Osteoblast (primary cell): ENCODE measurements at regions not wholly inside any gene's neighbourhood (a gene's known extent, or its start where the extent isn't known, plus 50 kb on each side); places are given as distances from the start of the nearest gene placed in this dataset.

Experiments
- DNase-seq: peaks from one replicate; pipeline ENCODE4 v3.0.0; 2011; ENCODE audit warnings: low spot score, mixed read lengths; ENCODE audit not compliant: insufficient read length; ENCODE audit errors: missing footprints
- H2AFZ ChIP-seq: 2 replicates; pipeline ENCODE4 v1.6.0; 2011; ENCODE audit warnings: mild to moderate bottlenecking, low read length
- H3K27ac ChIP-seq: 2 replicates; pipeline ENCODE4 v1.5.1; 2011; ENCODE audit warnings: mild to moderate bottlenecking, low read depth, low read length, moderate library complexity
- H3K27me3 ChIP-seq: 2 replicates; pipeline ENCODE4 v1.6.0; 2012; ENCODE audit warnings: mild to moderate bottlenecking, control low read depth, inconsistent platforms, low read length, moderate library complexity; ENCODE audit not compliant: insufficient read depth
- H3K36me3 ChIP-seq: 2 replicates; pipeline ENCODE4 v1.5.1; 2011; ENCODE audit warnings: mild to moderate bottlenecking, low read length, control low read depth, moderate library complexity; ENCODE audit not compliant: insufficient read depth
- H3K4me1 ChIP-seq: 2 replicates; pipeline ENCODE4 v1.5.1; 2011; ENCODE audit warnings: mild to moderate bottlenecking, low read length, control low read depth, moderate library complexity; ENCODE audit not compliant: insufficient read depth
- H3K4me2 ChIP-seq: 2 replicates; pipeline ENCODE4 v1.6.0; 2011; ENCODE audit warnings: mild to moderate bottlenecking, low read length; ENCODE audit not compliant: insufficient read depth
- H3K4me3 ChIP-seq: fragments of 200-600 bp; sonication (generic); 3 replicates; pipeline ENCODE4 v1.5.1; 2012; ENCODE audit warnings: mild to moderate bottlenecking, low read length, inconsistent platforms; ENCODE audit not compliant: insufficient read depth
- H3K79me2 ChIP-seq: 2 replicates; pipeline ENCODE4 v1.6.0; 2012; ENCODE audit warnings: mild to moderate bottlenecking, low read length, control low read depth, inconsistent platforms; ENCODE audit not compliant: insufficient read depth
- H3K9me3 ChIP-seq: 2 replicates; pipeline ENCODE4 v1.5.1; 2011; ENCODE audit warnings: low read depth, low read length, control low read depth
- H4K20me1 ChIP-seq: 2 replicates; pipeline ENCODE4 v1.6.0; 2012; ENCODE audit warnings: mild to moderate bottlenecking, low read length, control low read depth; ENCODE audit not compliant: insufficient read depth
- CTCF ChIP-seq: IDR thresholded peaks from 2 replicates; pipeline ENCODE4 v1.5.1; 2011; ENCODE audit warnings: mild to moderate bottlenecking, low read depth, low read length, moderate library complexity; ENCODE audit errors: extremely low read depth

- Histone ChIP-seq H3K4me2 (no peak overlapping the region), H3K27ac (no peak overlapping the region), H3K9me3 (peaks cover 4% of the 10 kb centered on the region), H3K27me3 (no peaks in the 10 kb centered on the region), H3K4me3 (no peak overlapping the region), H3K79me2 (no peaks in the 10 kb centered on the region), H2AFZ (no peak overlapping the region), H3K36me3 (no peaks in the 10 kb centered on the region), H3K4me1 (no peaks in the 10 kb centered on the region), H4K20me1 (no peaks in the 10 kb centered on the region)
- DNase-seq, result no peak
- TF ChIP-seq CTCF, result no peak
These were observed 205.6 kb upstream of the SGO1 start for GRCh38 chr3:20391644-20392043.

GRCh38 chr3:20388971-20389370, 203.0 kb upstream of the SGO1 start:
- Histone ChIP-seq H3K79me2 (no peaks in the 10 kb centered on the region), H3K4me3 (no peak overlapping the region), H3K4me2 (no peak overlapping the region), H2AFZ (no peak overlapping the region), H3K4me1 (no peaks in the 10 kb centered on the region), H3K27me3 (no peaks in the 10 kb centered on the region), H4K20me1 (no peaks in the 10 kb centered on the region), H3K36me3 (no peaks in the 10 kb centered on the region), H3K9me3 (peaks cover under 1% of the 10 kb centered on the region), H3K27ac (no peak overlapping the region)
- no peak for DNase-seq
- no peak for TF ChIP-seq CTCF

- DNase-seq, result no peak
- Histone ChIP-seq H2AFZ (no peak overlapping the region), H3K4me3 (no peak overlapping the region), H4K20me1 (no peaks in the 10 kb centered on the region), H3K4me1 (no peaks in the 10 kb centered on the region), H3K36me3 (no peaks in the 10 kb centered on the region), H3K27ac (no peak overlapping the region), H3K27me3 (no peaks in the 10 kb centered on the region), H3K4me2 (no peak overlapping the region), H3K9me3 (no peaks in the 10 kb centered on the region), H3K79me2 (no peaks in the 10 kb centered on the region)
- no peak for TF ChIP-seq CTCF
These were observed 194.3 kb upstream of the SGO1 start for GRCh38 chr3:20380295-20380694.

GRCh38 chr3:20378315-20378714, 192.3 kb upstream of the SGO1 start:
- TF ChIP-seq CTCF, result no peak
- Histone ChIP-seq H3K79me2 (no peaks in the 10 kb centered on the region), H2AFZ (no peak overlapping the region), H3K4me1 (no peaks in the 10 kb centered on the region), H3K27ac (no peak overlapping the region), H4K20me1 (no peaks in the 10 kb centered on the region), H3K27me3 (no peaks in the 10 kb centered on the region), H3K36me3 (no peaks in the 10 kb centered on the region), H3K9me3 (no peaks in the 10 kb centered on the region), H3K4me3 (no peak overlapping the region), H3K4me2 (no peak overlapping the region)
- DNase-seq, result no peak
